SU-DHL-6 (cell line): ENCODE measurements at regions not wholly inside any gene's neighbourhood (a gene's known extent, or its start where the extent isn't known, plus 50 kb on each side); places are given as distances from the start of the nearest gene placed in this dataset.

Experiments
- H2AFZ ChIP-seq: fragments of 200-600 bp; sonication (generic); 2 replicates; pipeline ENCODE4 v1.6.1; 2014; ENCODE audit warnings: low read depth, mild to moderate bottlenecking, moderate library complexity, mixed read lengths, antibody characterized with exemption, low read length; ENCODE audit not compliant: severe bottlenecking
- H3F3A ChIP-seq: fragments of 200-600 bp; shearing (Covaris generic); 2 replicates; pipeline ENCODE4 v1.6.0; 2016; ENCODE audit warnings: antibody characterized with exemption, mild to moderate bottlenecking; ENCODE audit not compliant: insufficient read depth
- H3K27ac ChIP-seq: fragments of 200-600 bp; sonication (generic); 2 replicates; pipeline ENCODE4 v1.5.1; 2016; ENCODE audit warnings: low read depth, mild to moderate bottlenecking, low read length, moderate library complexity, mixed read lengths
- H3K27me3 ChIP-seq: fragments of 200-600 bp; sonication (generic), shearing (Covaris generic); 2 replicates; pipeline ENCODE4 v1.6.0; 2014; ENCODE audit warnings: mild to moderate bottlenecking, low read length
- H3K36me3 ChIP-seq: fragments of 200-600 bp; sonication (generic); 2 replicates; pipeline ENCODE4 v1.6.1; 2014; ENCODE audit warnings: mild to moderate bottlenecking, low read length, mixed read lengths
- H3K4me2 ChIP-seq: fragments of 300-600, 200-600 bp; shearing (Covaris generic), sonication (generic); 2 replicates; pipeline ENCODE4 v1.6.0; 2014; ENCODE audit warnings: low read length, low read depth, mild to moderate bottlenecking; ENCODE audit not compliant: poor library complexity, severe bottlenecking
- H3K4me3 ChIP-seq: fragments of 200-600 bp; sonication (generic); 2 replicates; pipeline ENCODE4 v1.5.1; 2014; ENCODE audit warnings: antibody characterized with exemption, low read length, mild to moderate bottlenecking, mixed read lengths; ENCODE audit not compliant: insufficient read depth, poor library complexity, severe bottlenecking
- H3K79me2 ChIP-seq: fragments of 200-600 bp; sonication (generic); 2 replicates; pipeline ENCODE4 v1.6.1; 2014; ENCODE audit warnings: mild to moderate bottlenecking, low read length, moderate library complexity; ENCODE audit not compliant: insufficient read depth
- H3K9ac ChIP-seq: fragments of 200-600 bp; sonication (generic); 2 replicates; pipeline ENCODE4 v1.7.0; 2014; ENCODE audit warnings: mild to moderate bottlenecking, low read length
- H3K9me2 ChIP-seq: fragments of 200-600 bp; sonication (generic); replicated peaks from 2 replicates; pipeline ENCODE4 v1.6.1; 2014; ENCODE audit warnings: low read length; ENCODE audit not compliant: insufficient read depth
- H3K9me3 ChIP-seq: fragments of 200-600 bp; sonication (generic); 2 replicates; pipeline ENCODE4 v1.6.1; 2014; ENCODE audit warnings: low read length, mixed read lengths; ENCODE audit not compliant: insufficient read depth
- H4K20me1 ChIP-seq: fragments of 200-600 bp; sonication (generic); 2 replicates; pipeline ENCODE4 v1.6.1; 2014; ENCODE audit warnings: low read depth, mild to moderate bottlenecking, antibody characterized with exemption, low read length, moderate library complexity, mixed read lengths
- EZH2phosphoT487 ChIP-seq: fragments of 200-600 bp; sonication (generic), shearing (Covaris generic); conservative IDR thresholded peaks from 2 replicates; pipeline ENCODE4 v1.6.1; 2018; ENCODE audit warnings: mild to moderate bottlenecking, antibody characterized with exemption, low read length, moderate library complexity, mixed read lengths
- TF ChIP-seq, protein P1 (sequence below): fragments of 200-600 bp; sonication (generic); IDR thresholded peaks from one replicate; pipeline ENCODE4 v1.5.1; 2017; ENCODE audit warnings: antibody characterized with exemption, mild to moderate bottlenecking, low read length, moderate library complexity; ENCODE audit not compliant: insufficient read depth, poor library complexity, severe bottlenecking

DNA sequence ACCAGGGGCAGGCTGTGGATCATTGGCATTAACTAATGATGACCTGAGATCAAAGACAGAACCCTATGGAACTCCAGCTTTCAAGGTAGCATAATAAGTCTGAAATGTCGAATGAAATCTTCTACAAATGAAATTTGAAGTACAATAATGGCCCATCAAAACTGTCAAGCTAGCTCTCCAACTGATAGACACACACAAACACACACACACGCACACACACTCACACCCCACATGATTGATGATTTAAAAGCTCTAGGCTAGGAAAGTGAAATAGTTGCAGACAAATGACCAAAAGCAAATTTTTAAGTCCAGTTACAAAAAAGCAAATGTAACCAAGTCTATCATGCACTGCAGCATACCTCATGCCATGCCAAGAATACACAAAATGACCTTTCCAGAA is 655.7 kb downstream of the C4orf33 start:
- TF ChIP-seq EZH2phosphoT487, result no peak
- TF ChIP-seq, protein P1, sequence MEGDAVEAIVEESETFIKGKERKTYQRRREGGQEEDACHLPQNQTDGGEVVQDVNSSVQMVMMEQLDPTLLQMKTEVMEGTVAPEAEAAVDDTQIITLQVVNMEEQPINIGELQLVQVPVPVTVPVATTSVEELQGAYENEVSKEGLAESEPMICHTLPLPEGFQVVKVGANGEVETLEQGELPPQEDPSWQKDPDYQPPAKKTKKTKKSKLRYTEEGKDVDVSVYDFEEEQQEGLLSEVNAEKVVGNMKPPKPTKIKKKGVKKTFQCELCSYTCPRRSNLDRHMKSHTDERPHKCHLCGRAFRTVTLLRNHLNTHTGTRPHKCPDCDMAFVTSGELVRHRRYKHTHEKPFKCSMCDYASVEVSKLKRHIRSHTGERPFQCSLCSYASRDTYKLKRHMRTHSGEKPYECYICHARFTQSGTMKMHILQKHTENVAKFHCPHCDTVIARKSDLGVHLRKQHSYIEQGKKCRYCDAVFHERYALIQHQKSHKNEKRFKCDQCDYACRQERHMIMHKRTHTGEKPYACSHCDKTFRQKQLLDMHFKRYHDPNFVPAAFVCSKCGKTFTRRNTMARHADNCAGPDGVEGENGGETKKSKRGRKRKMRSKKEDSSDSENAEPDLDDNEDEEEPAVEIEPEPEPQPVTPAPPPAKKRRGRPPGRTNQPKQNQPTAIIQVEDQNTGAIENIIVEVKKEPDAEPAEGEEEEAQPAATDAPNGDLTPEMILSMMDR, result no peak

DNA sequence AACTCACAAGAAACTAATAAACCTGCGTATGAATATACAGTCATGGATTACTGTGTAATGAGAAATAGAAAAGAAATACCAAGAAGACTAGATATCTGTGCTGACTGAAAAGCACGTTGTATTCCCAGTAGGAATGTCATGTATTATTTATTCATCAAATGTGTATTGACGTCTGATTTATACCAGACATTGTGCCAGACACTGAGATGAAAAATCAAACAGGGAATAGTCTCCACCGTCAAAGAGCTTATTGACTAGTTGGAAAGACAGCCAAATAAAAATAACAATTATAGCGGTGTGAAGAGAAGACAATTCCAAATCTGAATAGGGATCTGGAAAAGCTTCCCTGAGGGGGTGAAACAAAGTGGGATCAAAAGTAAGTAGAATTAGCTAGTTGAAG is 687.6 kb downstream of the C4orf33 start:
- no peak for TF ChIP-seq EZH2phosphoT487
- TF ChIP-seq, protein P1, result no peak
- H3K4me2 ChIP-seq, result no peak overlapping the region
- H3K36me3 ChIP-seq, result no peaks in the 10 kb centered on the region
- no peak overlapping the region for H3K27ac ChIP-seq
- H4K20me1 ChIP-seq, result no peaks in the 10 kb centered on the region
- no peak overlapping the region for H3K9ac ChIP-seq
- no peak overlapping the region for H3K4me3 ChIP-seq
- H2AFZ ChIP-seq, result no peak overlapping the region
- no peaks in the 10 kb centered on the region for H3F3A ChIP-seq
- H3K9me2 ChIP-seq, result no peaks in the 10 kb centered on the region
- H3K9me3 ChIP-seq, result no peaks in the 10 kb centered on the region
- no peaks in the 10 kb centered on the region for H3K79me2 ChIP-seq
- H3K27me3 ChIP-seq, result no peaks in the 10 kb centered on the region

More for the DNA sequence above, 655.7 kb downstream of the C4orf33 start:
- Histone ChIP-seq H2AFZ (no peak overlapping the region), H3K27me3 (no peaks in the 10 kb centered on the region), H3K36me3 (no peaks in the 10 kb centered on the region), H3F3A (no peaks in the 10 kb centered on the region), H3K9ac (no peak overlapping the region), H4K20me1 (no peaks in the 10 kb centered on the region), H3K27ac (no peak overlapping the region), H3K4me2 (no peak overlapping the region), H3K9me2 (no peaks in the 10 kb centered on the region), H3K4me3 (no peak overlapping the region), H3K9me3 (no peaks in the 10 kb centered on the region), H3K79me2 (no peaks in the 10 kb centered on the region)

DNA sequence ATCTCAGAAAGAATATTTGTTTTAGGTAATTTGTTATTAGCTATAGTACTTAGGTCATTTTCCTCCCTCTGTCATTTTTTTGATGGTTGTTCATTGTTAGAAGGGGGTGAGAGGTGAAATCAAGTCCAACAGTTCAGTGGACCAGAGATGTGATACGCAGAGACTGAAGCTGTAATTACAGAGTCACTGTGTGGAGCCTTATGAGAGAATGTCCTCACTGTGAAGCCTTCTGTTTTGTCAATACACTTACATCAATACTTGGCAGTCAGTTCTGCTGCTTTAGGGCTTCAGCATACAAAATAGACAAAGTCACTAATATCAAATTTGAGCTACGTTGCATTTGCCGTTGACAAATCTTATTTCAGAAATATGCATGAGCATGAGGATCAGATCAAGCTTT is 692.5 kb downstream of the C4orf33 start:
- H3K9me2 ChIP-seq, result no peaks in the 10 kb centered on the region
- H3K4me2 ChIP-seq, result no peak overlapping the region
- no peaks in the 10 kb centered on the region for H3K79me2 ChIP-seq
- no peaks in the 10 kb centered on the region for H3K9me3 ChIP-seq
- no peak overlapping the region for H3K27ac ChIP-seq
- no peaks in the 10 kb centered on the region for H3K36me3 ChIP-seq
- H4K20me1 ChIP-seq, result no peaks in the 10 kb centered on the region
- H2AFZ ChIP-seq, result no peak overlapping the region
- H3K4me3 ChIP-seq, result no peak overlapping the region
- no peak overlapping the region for H3K9ac ChIP-seq
- no peaks in the 10 kb centered on the region for H3K27me3 ChIP-seq
- TF ChIP-seq, protein P1, result no peak
- no peak for TF ChIP-seq EZH2phosphoT487
- no peaks in the 10 kb centered on the region for H3F3A ChIP-seq
